Breast epithelium (tissue), 3 donors: ENCODE measurements at regions not wholly inside any gene's neighbourhood (a gene's known extent, or its start where the extent isn't known, plus 50 kb on each side); places are given as distances from the start of the nearest gene placed in this dataset.

Experiments
- POLR2A ChIP-seq: fragments of 450-650 bp; IDR thresholded peaks from one replicate; pipeline ENCODE4 v1.6.1; 2016; ENCODE audit warnings: antibody characterized with exemption, mild to moderate bottlenecking, moderate library complexity
- POLR2AphosphoS5 ChIP-seq, 3 donors: sonication (generic); formaldehyde crosslinking; IDR thresholded peaks; one replicate each; pipeline ENCODE4 v1.6.1; 2017; ENCODE audit warnings: antibody characterized with exemption in 3 of 3
- TF ChIP-seq, protein P1 (sequence below), 3 donors: fragments of 450-650 bp; IDR thresholded peaks; one replicate each; pipeline ENCODE4 v1.5.1; 2016 to 2017; ENCODE audit warnings: antibody characterized with exemption in 3 of 3, mild to moderate bottlenecking in 3 of 3, moderate library complexity in 3 of 3

DNA sequence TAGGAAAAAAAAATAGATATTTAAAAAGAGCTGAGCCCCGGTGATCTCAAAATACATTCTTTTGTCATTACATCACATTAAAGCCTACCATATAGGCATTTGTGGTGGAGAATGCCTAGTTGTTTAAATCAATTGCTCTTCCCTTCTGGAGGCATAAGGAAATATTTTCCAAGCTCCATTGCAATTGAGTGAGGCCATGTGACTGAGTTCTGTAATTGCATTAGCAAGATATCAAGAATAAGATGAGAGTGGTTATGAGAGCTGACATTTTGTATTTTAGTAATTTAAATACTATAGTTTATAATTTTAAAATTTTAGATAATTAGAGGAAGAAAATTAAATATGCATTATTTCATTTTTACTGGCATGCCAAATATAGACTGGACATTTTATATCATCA, 1195.9 kb downstream of the DTWD2 start:
- TF ChIP-seq POLR2A (no peak), POLR2AphosphoS5 (IDR thresholded peaks at IDR 0.05) (no peak)
- TF ChIP-seq, protein P1, sequence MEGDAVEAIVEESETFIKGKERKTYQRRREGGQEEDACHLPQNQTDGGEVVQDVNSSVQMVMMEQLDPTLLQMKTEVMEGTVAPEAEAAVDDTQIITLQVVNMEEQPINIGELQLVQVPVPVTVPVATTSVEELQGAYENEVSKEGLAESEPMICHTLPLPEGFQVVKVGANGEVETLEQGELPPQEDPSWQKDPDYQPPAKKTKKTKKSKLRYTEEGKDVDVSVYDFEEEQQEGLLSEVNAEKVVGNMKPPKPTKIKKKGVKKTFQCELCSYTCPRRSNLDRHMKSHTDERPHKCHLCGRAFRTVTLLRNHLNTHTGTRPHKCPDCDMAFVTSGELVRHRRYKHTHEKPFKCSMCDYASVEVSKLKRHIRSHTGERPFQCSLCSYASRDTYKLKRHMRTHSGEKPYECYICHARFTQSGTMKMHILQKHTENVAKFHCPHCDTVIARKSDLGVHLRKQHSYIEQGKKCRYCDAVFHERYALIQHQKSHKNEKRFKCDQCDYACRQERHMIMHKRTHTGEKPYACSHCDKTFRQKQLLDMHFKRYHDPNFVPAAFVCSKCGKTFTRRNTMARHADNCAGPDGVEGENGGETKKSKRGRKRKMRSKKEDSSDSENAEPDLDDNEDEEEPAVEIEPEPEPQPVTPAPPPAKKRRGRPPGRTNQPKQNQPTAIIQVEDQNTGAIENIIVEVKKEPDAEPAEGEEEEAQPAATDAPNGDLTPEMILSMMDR (IDR thresholded peaks at IDR 0.05) = no peak
